ENCODE measurements at regions not wholly inside any gene's neighbourhood (a gene's known extent, or its start where the extent isn't known, plus 50 kb on each side); places are given as distances from the start of the nearest gene placed in this dataset.

GRCh38 chr9:134258828-134259546 is 67.3 kb upstream of the RXRA start:
- Histone ChIP-seq H3K4me1 (no peaks in the 10 kb centered on the region), H3K4me3 (no peak overlapping the region), H3K27me3 (no peaks in the 10 kb centered on the region), H3K27ac (no peak overlapping the region), H3K36me3 (ENCODE audit: low read depth, missing control alignments) (no peaks in the 10 kb centered on the region), H3K9me3 (no peaks in the 10 kb centered on the region)
- no peak for TF ChIP-seq CTCF (IDR thresholded peaks at IDR 0.05)
- TF ChIP-seq POLR2A (IDR thresholded peaks at IDR 0.05): no peak
- no peak for DNase-seq
- intact Hi-C loops (cut with DNase I; ENCODE audit: low total_unique reads): no loop called here
- WGBS, 2 donors: 87 to 96% methylated on average over 9 to 11 of the region's 11 CpGs

- TF ChIP-seq POLR2A (IDR thresholded peaks at IDR 0.05) (no peak), CTCF (IDR thresholded peaks at IDR 0.05) (no peak)
- intact Hi-C loops (cut with DNase I; ENCODE audit: low total_unique reads): no loop called here
Observed at GRCh38 chr9:134259708-134260107, 66.5 kb upstream of the RXRA start.

GRCh38 chr9:134260801-134261200 is 65.5 kb upstream of the RXRA start:
- H3K27me3 ChIP-seq: no peaks in the 10 kb centered on the region
- intact Hi-C loops (cut with DNase I; ENCODE audit: low total_unique reads): no loop called here
- no peaks in the 10 kb centered on the region for H3K9me3 ChIP-seq
- H3K4me1 ChIP-seq: no peaks in the 10 kb centered on the region
- TF ChIP-seq POLR2A (IDR thresholded peaks at IDR 0.05) (no peak), CTCF (IDR thresholded peaks at IDR 0.05) (no peak)
- 87 to 90% methylated on average over 16 of the region's 18 CpGs for WGBS, 2 donors
- no peak for DNase-seq
- H3K36me3 ChIP-seq (ENCODE audit: low read depth, missing control alignments): no peaks in the 10 kb centered on the region
- H3K4me3 ChIP-seq: no peak overlapping the region
- H3K27ac ChIP-seq: no peak overlapping the region

More at GRCh38 chr9:134259708-134260107, 66.5 kb upstream of the RXRA start:
- no peak overlapping the region for H3K4me3 ChIP-seq
- no peaks in the 10 kb centered on the region for H3K36me3 ChIP-seq (ENCODE audit: low read depth, missing control alignments)
- 93 to 97% methylated on average over 8 to 14 of the region's 14 CpGs for WGBS, 2 donors
- no peaks in the 10 kb centered on the region for H3K4me1 ChIP-seq
- H3K27me3 ChIP-seq: no peaks in the 10 kb centered on the region
- no peak for DNase-seq
- no peaks in the 10 kb centered on the region for H3K9me3 ChIP-seq
- no peak overlapping the region for H3K27ac ChIP-seq

- Histone ChIP-seq H3K27me3 (no peaks in the 10 kb centered on the region), H3K36me3 (ENCODE audit: low read depth, missing control alignments) (no peaks in the 10 kb centered on the region)
- WGBS, 2 donors: 84 to 94% methylated on average over 10 of the region's 10 CpGs
Observed at GRCh38 chr9:134262035-134262434, 64.2 kb upstream of the RXRA start.

More at GRCh38 chr9:134262035-134262434, 64.2 kb upstream of the RXRA start:
- Histone ChIP-seq H3K9me3 (no peaks in the 10 kb centered on the region), H3K4me3 (no peak overlapping the region), H3K4me1 (no peaks in the 10 kb centered on the region), H3K27ac (no peak overlapping the region)
- TF ChIP-seq POLR2A (IDR thresholded peaks at IDR 0.05): no peak
- no peak for TF ChIP-seq CTCF (IDR thresholded peaks at IDR 0.05)
- no peak for DNase-seq
- intact Hi-C loops (cut with DNase I; ENCODE audit: low total_unique reads): no loop called here

All from testis (tissue), 2 donors.